Glutamatergic neuron (in vitro differentiated cells): ENCODE measurements at regions not wholly inside any gene's neighbourhood (a gene's known extent, or its start where the extent isn't known, plus 50 kb on each side); places are given as distances from the start of the nearest gene placed in this dataset.

Experiments
- DNase-seq: peaks from one replicate; pipeline ENCODE4 v3.0.0; 2022
- H3K27ac Mint-ChIP-seq: one replicate; pipeline ENCODE4 v1.8.0; 2020; ENCODE audit warnings: mild to moderate bottlenecking, mixed read lengths, inconsistent platforms; ENCODE audit not compliant: unreplicated experiment
- H3K27me3 Mint-ChIP-seq: one replicate; pipeline ENCODE4 v1.8.0; 2020; ENCODE audit warnings: mild to moderate bottlenecking, moderate library complexity, mixed read lengths, inconsistent platforms; ENCODE audit not compliant: unreplicated experiment
- H3K36me3 Mint-ChIP-seq: one replicate; pipeline ENCODE4 v1.8.0; 2020; ENCODE audit warnings: mild to moderate bottlenecking, mixed read lengths, inconsistent platforms; ENCODE audit not compliant: unreplicated experiment
- H3K4me1 Mint-ChIP-seq: one replicate; pipeline ENCODE4 v1.8.0; 2020; ENCODE audit warnings: mild to moderate bottlenecking, low read depth, mixed read lengths, inconsistent platforms; ENCODE audit not compliant: unreplicated experiment
- H3K4me3 Mint-ChIP-seq: one replicate; pipeline ENCODE4 v1.8.0; 2020; ENCODE audit warnings: mild to moderate bottlenecking, mixed read lengths, inconsistent platforms; ENCODE audit not compliant: unreplicated experiment
- H3K9me3 Mint-ChIP-seq: one replicate; pipeline ENCODE4 v1.8.0; 2020; ENCODE audit warnings: mild to moderate bottlenecking, moderate library complexity, mixed read lengths, inconsistent platforms; ENCODE audit not compliant: unreplicated experiment
- CTCF ChIP-seq: fragments of 200-600 bp; sonication (generic); IDR thresholded peaks from one replicate; pipeline ENCODE4 v1.5.0; 2021; ENCODE audit not compliant: partially characterized antibody, unreplicated experiment

DNA sequence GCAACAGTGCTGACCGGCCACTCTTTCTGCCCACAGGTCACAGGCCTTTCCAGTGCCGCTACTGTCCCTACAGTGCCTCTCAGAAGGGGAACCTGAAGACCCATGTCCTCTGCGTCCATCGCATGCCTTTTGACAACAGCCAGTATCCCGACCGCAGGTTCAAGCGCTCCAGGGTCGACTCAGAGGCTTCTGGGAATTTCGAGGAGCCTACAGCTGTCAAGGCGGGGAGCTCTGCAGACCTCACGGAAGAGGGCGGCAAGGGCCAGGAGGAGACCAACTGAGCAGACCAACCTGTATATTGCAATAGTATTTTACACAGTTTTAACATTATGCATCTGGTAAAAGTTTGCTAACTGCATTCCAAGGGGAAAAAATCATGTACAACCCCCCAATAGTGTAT is 338.5 kb downstream of the ZNF536 start:
- Mint-ChIP-seq H3K27me3 (peaks cover 4% of the 10 kb centered on the region), H3K4me1 (peaks cover 28% of the 10 kb centered on the region), H3K4me3 (no peak overlapping the region), H3K9me3 (peaks cover 6% of the 10 kb centered on the region), H3K36me3 (no peaks in the 10 kb centered on the region), H3K27ac (peak overlapping the region; percentile 90)
- DNase-seq, result no peak
- TF ChIP-seq CTCF, result no peak

DNA sequence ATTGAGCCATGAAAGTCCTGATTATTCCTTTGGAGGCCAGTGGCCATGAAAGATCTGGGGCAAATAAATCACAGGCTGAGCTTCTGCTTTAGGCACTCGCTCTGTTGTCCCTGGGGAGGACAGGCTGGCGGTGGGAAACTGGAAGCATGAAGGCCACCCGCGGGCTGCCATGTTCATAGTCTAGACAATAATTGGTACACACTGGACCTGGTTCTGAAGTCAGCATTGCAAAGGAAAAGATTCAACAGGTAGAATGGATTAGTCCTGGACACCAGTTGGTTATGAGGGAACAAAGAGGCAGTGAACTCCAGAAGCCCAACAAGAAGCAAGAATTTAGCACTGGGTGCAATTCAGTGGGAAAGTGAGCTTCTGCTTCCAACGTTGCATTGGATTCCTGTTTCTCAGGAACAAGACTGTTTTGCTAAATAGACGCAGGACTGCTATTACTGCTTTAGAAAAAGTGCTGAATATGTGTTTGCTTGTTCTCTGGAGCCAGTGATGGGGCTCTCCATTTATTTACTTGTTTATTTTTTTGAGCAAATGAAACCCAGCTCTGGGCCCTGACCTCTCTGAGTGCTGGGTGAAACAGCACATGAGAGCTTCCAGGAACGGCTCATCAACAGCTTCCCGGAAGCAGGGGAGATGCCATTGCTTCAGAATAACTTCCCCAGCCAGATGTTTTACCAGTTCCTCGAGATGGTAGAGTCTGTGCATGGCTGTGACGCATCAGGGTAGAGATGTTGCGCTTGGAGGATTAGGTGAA is 336.4 kb downstream of the ZNF536 start:
- no peak for TF ChIP-seq CTCF
- H3K4me1 Mint-ChIP-seq, result peaks cover 28% of the 10 kb centered on the region
- DNase-seq, result no peak
- H3K27me3 Mint-ChIP-seq, result peaks cover 4% of the 10 kb centered on the region
- H3K36me3 Mint-ChIP-seq, result no peaks in the 10 kb centered on the region
- H3K9me3 Mint-ChIP-seq, result peaks cover 10% of the 10 kb centered on the region
- no peak overlapping the region for H3K4me3 Mint-ChIP-seq
- no peak overlapping the region for H3K27ac Mint-ChIP-seq

DNA sequence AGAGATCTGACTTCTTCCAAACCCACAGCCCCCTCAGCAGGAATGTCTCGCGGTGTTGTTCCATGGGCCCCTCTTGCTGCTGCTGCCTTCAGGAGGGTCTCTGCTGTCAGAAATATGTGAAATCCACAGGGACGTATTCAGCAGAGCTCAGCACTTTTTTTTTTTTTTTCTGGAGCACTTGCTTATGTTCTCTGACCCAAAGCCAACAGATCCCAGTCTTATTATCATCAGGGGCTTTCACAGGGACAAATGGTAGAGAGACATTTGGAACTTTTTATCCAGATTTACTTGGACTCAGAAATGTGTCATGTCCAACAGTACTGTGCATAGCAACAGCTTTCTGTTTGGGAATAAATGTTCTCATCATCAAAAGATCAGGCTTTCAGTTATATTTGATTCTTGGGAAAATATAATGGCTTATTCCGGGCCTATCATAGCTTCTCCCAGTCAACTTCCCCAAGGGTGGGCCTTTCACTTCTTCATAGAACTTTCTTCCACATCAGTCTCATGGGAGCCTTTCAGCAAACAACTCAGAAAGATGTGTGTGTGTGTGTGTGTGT is 332.7 kb downstream of the ZNF536 start:
- TF ChIP-seq CTCF, result no peak
- Mint-ChIP-seq H3K36me3 (no peaks in the 10 kb centered on the region), H3K27ac (no peak overlapping the region), H3K9me3 (peaks cover 6% of the 10 kb centered on the region), H3K4me3 (no peak overlapping the region), H3K27me3 (peaks cover 4% of the 10 kb centered on the region), H3K4me1 (peaks cover 2% of the 10 kb centered on the region)
- no peak for DNase-seq

DNA sequence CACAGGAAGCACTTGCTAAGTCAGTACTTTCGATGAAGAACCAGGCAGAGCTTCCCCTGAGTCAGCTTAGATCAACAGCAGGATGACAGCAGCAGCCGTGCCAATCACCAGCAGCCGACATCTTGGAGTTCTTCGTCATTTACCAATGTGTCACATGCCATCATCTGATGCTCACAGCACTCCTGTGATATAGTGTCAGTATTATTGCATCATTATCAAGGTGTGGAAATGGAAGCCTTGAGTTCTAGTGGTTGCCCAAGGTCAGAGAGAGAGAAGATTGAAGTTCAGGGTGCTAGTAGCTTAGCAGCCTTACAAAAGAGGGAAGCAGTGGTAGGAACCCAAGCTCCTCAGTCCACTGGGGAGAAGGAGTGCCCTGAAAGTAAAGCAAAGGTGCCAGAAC is 331.5 kb downstream of the ZNF536 start:
- Mint-ChIP-seq H3K27ac (no peak overlapping the region), H3K36me3 (no peaks in the 10 kb centered on the region), H3K4me3 (no peak overlapping the region), H3K9me3 (peaks cover 6% of the 10 kb centered on the region), H3K4me1 (peaks cover 2% of the 10 kb centered on the region), H3K27me3 (peaks cover 4% of the 10 kb centered on the region)
- no peak for TF ChIP-seq CTCF
- DNase-seq, result no peak

DNA sequence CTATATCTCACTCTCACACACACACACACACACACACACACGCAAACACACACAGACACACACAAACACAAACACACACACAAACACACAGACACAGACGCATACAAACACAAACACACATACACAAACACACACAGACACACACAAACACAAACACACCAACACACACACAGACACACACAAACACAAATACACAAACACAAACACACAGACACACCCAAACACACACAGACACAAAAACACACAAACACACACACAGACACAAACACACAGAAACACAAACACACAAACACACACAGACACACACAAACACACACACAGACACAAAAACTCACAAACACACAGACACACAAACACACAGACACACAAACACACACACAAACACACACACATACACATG is 329.0 kb downstream of the ZNF536 start:
- no peak overlapping the region for H3K27ac Mint-ChIP-seq
- no peaks in the 10 kb centered on the region for H3K36me3 Mint-ChIP-seq
- DNase-seq, result no peak
- peaks cover 4% of the 10 kb centered on the region for H3K27me3 Mint-ChIP-seq
- peaks cover 3% of the 10 kb centered on the region for H3K4me1 Mint-ChIP-seq
- no peak for TF ChIP-seq CTCF
- H3K4me3 Mint-ChIP-seq, result no peak overlapping the region
- H3K9me3 Mint-ChIP-seq, result peaks cover 6% of the 10 kb centered on the region
